ENCODE measurements at regions not wholly inside any gene's neighbourhood (a gene's known extent, or its start where the extent isn't known, plus 50 kb on each side); places are given as distances from the start of the nearest gene placed in this dataset.

DNA sequence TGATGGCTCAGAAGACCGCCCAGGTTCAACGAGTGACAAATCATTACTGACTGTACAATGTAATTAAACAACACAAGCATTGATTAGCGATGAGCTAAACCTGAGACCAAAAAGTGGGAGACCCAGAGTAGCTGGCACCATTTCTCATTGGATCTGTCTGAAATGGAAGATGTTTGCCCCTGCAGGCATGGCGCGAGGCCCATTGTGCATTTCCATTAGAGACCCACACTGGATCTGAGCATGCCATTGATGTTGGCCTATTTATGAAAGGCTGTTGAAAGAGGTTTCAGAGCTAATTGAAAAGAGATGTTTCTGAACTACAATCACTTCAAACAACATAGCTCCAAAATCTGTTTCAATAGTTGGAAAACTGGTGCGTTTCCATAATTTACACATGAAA lies 196.7 kb downstream of the TFAP2B start:
- H3K36me3 ChIP-seq (ENCODE audit: insufficient read depth, low read length): no peaks in the 10 kb centered on the region
- no peak overlapping the region for H3K27ac ChIP-seq

DNA sequence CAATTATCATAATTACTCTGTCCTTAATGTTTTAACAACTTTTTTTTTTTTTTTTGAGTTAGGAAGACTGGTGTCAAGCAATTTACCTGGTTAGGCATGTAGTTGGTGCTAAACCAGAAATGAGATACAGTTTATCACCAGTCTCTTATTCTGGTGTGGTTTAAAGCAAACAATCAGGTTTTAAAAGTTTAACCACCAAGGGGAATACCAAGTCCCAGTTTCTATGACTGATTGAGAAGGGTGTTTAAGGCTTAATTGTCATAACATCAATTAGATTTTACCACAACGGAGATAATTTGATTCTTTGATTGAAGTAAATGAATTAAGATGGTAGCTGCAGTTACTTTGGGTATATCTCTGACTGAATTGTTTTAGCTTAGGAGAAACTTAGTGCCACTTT lies 197.8 kb downstream of the TFAP2B start:
- TF ChIP-seq POLR2AphosphoS5 (IDR thresholded peaks at IDR 0.05; ENCODE audit: borderline replicate concordance, low read depth, low read length) (no peak), FOXP2 (optimal IDR thresholded peaks at IDR 0.05; ENCODE audit: control extremely low read depth, extremely low read length, insufficient read depth) (no peak), EZH2 (IDR thresholded peaks at IDR 0.05) (no peak)
- Histone ChIP-seq H3K9me3 (ENCODE audit: low read depth, low read length) (no peaks in the 10 kb centered on the region), H3K9ac (ENCODE audit: insufficient read length) (no peak overlapping the region), H3K27ac (no peak overlapping the region), H3K4me3 (no peak overlapping the region), H3K36me3 (ENCODE audit: insufficient read depth, low read length) (no peaks in the 10 kb centered on the region)
- DNase-seq (ENCODE audit: low read depth, low spot score): no peak

More for the DNA sequence above, 196.7 kb downstream of the TFAP2B start:
- no peaks in the 10 kb centered on the region for H3K9me3 ChIP-seq (ENCODE audit: low read depth, low read length)
- no peak overlapping the region for H3K9ac ChIP-seq (ENCODE audit: insufficient read length)
- no peak for DNase-seq (ENCODE audit: low read depth, low spot score)
- H3K4me3 ChIP-seq: no peak overlapping the region
- TF ChIP-seq FOXP2 (optimal IDR thresholded peaks at IDR 0.05; ENCODE audit: control extremely low read depth, extremely low read length, insufficient read depth) (no peak), EZH2 (IDR thresholded peaks at IDR 0.05) (no peak), POLR2AphosphoS5 (IDR thresholded peaks at IDR 0.05; ENCODE audit: borderline replicate concordance, low read depth, low read length) (no peak)

DNA sequence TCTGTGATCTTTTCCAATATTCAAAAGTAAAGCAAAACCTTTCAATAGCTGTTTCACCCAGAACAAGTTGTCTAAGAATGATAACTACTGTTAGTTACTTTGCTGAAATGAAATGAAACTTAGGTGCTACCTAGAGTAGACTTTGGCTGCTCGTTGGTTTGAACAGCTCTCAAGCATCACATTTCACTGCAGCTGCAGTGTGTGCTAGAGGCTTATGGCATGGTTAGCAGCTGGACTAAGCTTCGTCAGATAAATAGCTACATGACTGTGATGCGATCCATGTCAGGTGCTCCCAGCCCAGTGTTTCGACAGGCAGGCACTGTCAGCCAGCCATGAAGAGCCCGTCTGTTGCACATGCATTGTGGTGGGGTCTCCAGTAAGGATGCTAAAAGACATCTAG lies 201.1 kb downstream of the TFAP2B start:
- Histone ChIP-seq H3K4me3 (no peak overlapping the region), H3K36me3 (ENCODE audit: insufficient read depth, low read length) (no peaks in the 10 kb centered on the region), H3K27ac (no peak overlapping the region), H3K9ac (ENCODE audit: insufficient read length) (no peak overlapping the region), H3K9me3 (ENCODE audit: low read depth, low read length) (no peaks in the 10 kb centered on the region)
- no peak for TF ChIP-seq EZH2 (IDR thresholded peaks at IDR 0.05)
- no peak for TF ChIP-seq FOXP2 (optimal IDR thresholded peaks at IDR 0.05; ENCODE audit: control extremely low read depth, extremely low read length, insufficient read depth)
- no peak for TF ChIP-seq POLR2AphosphoS5 (IDR thresholded peaks at IDR 0.05; ENCODE audit: borderline replicate concordance, low read depth, low read length)
- no peak for DNase-seq (ENCODE audit: low read depth, low spot score)

DNA sequence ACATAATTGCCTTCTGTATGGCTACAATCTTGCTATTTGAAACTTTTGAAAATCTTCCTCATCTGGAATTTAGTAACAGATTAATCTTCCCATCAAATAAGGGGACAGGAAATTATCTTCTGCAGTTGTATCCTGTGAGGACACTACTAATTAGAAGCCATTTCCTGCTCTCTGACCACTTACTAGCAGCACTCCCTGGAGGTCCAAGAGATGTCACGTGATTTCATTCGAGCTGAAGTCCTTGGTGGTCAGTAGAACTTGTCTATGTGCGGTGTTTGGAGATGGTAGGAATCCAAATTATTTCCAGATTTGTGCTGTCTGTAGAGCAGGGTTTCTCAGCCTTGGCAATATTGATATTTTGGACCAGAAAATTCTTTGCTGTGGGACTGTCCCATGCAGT lies 202.5 kb downstream of the TFAP2B start:
- Histone ChIP-seq H3K27ac (0 out of 2 replicates have a peak overlapping the region, but pooled peaks have one; percentile 54), H3K9me3 (ENCODE audit: low read depth, low read length) (no peaks in the 10 kb centered on the region), H3K36me3 (ENCODE audit: insufficient read depth, low read length) (no peaks in the 10 kb centered on the region), H3K9ac (ENCODE audit: insufficient read length) (no peak overlapping the region), H3K4me3 (no peak overlapping the region)
- no peak for TF ChIP-seq EZH2 (IDR thresholded peaks at IDR 0.05)
- TF ChIP-seq POLR2AphosphoS5 (IDR thresholded peaks at IDR 0.05; ENCODE audit: borderline replicate concordance, low read depth, low read length): no peak
- TF ChIP-seq FOXP2 (optimal IDR thresholded peaks at IDR 0.05; ENCODE audit: control extremely low read depth, extremely low read length, insufficient read depth): no peak
- DNase-seq (ENCODE audit: low read depth, low spot score): peak; percentile 3

DNA sequence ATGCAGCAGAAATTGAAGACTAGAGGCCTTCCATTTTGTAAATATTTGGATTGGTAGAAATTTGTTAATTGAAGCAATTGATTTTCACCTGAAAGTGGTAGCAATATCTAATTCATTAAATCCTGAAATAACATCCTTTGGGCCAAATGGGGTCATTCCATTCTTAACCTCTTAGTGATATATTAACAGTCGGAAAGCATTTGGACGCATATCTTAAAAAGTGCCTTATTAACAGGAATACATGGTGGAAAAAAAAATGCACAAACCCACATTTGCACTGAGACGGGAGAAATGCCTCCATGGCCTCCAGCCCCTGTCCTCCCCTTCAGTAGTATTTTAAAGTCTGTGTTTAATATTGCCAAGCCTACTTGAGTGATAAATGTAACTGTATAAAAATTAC lies 205.5 kb downstream of the TFAP2B start:
- no peak for DNase-seq (ENCODE audit: low read depth, low spot score)
- Histone ChIP-seq H3K27ac (no peak overlapping the region), H3K36me3 (ENCODE audit: insufficient read depth, low read length) (no peaks in the 10 kb centered on the region), H3K9ac (ENCODE audit: insufficient read length) (no peak overlapping the region), H3K9me3 (ENCODE audit: low read depth, low read length) (no peaks in the 10 kb centered on the region), H3K4me3 (no peak overlapping the region)
- TF ChIP-seq POLR2AphosphoS5 (IDR thresholded peaks at IDR 0.05; ENCODE audit: borderline replicate concordance, low read depth, low read length) (no peak), FOXP2 (optimal IDR thresholded peaks at IDR 0.05; ENCODE audit: control extremely low read depth, extremely low read length, insufficient read depth) (no peak), EZH2 (IDR thresholded peaks at IDR 0.05) (no peak)

DNA sequence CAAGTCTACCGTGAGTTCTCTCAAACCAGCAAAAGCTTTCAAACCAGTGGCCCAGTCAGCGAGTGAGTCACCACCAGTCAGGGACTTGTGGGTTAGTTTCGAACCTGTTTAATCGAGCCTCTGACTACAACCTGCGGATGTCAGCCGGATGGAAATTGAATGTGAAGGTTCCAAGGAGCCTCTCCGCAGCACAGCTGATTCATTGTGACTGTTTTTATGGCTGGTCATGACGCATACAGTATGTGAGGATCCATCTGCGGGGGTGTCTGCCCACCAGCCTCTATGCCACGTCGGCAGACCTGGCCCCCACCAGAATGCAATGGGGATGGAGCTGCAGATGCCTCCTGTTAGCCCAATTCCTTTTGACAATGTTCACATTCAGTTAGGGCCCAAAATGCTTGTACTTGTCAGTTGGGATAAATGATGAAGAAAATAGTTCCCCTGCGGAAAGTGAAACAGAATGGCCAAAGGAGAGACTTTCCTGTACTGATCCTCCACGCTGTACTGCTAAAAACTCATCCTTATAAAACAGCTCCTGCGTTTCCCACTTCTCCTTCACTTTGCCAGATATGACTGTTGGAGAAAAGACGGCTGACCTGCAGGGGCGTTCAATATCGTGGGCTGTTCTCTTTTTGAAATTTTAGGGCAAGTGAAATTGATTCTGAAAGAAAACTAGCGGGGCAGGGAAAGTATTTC lies 206.6 kb downstream of the TFAP2B start:
- no peak for TF ChIP-seq FOXP2 (optimal IDR thresholded peaks at IDR 0.05; ENCODE audit: control extremely low read depth, extremely low read length, insufficient read depth)
- TF ChIP-seq POLR2AphosphoS5 (IDR thresholded peaks at IDR 0.05; ENCODE audit: borderline replicate concordance, low read depth, low read length): no peak
- no peak for TF ChIP-seq EZH2 (IDR thresholded peaks at IDR 0.05)

DNA sequence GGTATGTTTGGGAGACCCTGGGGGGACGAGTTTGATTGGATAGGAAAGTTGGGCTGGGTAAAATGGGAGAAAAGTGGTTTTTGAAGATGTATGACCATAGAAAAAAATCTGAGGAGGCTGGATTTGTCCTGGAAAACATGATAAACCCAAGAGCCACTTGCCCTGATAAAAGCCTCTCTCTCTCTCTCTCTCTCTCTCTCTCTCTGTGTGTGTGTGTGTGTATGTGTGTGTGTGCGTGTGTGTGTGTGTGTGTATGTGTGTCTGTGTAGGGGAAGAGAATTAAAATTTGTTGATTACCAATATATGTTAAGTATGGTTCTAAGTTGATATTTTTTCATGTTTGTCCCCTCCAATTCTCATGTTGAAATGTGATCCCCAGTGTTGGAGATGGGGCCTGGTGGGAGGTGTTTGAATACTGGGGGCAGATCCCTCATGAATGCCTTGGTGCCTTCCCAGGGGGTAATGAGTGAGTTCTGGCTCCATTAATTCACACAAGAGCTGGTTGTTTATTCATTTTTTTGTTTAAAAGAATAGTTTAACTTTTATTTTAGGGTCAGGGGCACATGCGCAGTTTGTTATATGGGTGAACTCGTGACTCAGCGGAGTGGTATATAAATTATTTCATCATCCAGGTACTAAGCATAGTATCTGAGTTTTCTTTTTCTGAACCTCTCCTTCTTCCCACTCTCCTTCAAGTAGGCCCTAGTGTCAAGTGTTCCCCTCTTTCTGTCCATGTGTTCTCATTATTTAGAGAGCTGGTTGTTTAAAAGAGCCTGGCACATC lies 208.8 kb downstream of the TFAP2B start:
- TF ChIP-seq FOXP2 (optimal IDR thresholded peaks at IDR 0.05; ENCODE audit: control extremely low read depth, extremely low read length, insufficient read depth) (no peak), EZH2 (IDR thresholded peaks at IDR 0.05) (no peak), POLR2AphosphoS5 (IDR thresholded peaks at IDR 0.05; ENCODE audit: borderline replicate concordance, low read depth, low read length) (no peak)
- H3K4me3 ChIP-seq: no peak overlapping the region
- no peak overlapping the region for H3K9ac ChIP-seq (ENCODE audit: insufficient read length)
- no peak overlapping the region for H3K27ac ChIP-seq
- H3K9me3 ChIP-seq (ENCODE audit: low read depth, low read length): no peaks in the 10 kb centered on the region
- DNase-seq (ENCODE audit: low read depth, low spot score): no peak
- H3K36me3 ChIP-seq (ENCODE audit: insufficient read depth, low read length): no peaks in the 10 kb centered on the region

More for the DNA sequence above, 206.6 kb downstream of the TFAP2B start:
- no peaks in the 10 kb centered on the region for H3K9me3 ChIP-seq (ENCODE audit: low read depth, low read length)
- H3K27ac ChIP-seq: no peak overlapping the region
- H3K9ac ChIP-seq (ENCODE audit: insufficient read length): no peak overlapping the region
- no peak for DNase-seq (ENCODE audit: low read depth, low spot score)
- no peaks in the 10 kb centered on the region for H3K36me3 ChIP-seq (ENCODE audit: insufficient read depth, low read length)
- H3K4me3 ChIP-seq: no peak overlapping the region

DNA sequence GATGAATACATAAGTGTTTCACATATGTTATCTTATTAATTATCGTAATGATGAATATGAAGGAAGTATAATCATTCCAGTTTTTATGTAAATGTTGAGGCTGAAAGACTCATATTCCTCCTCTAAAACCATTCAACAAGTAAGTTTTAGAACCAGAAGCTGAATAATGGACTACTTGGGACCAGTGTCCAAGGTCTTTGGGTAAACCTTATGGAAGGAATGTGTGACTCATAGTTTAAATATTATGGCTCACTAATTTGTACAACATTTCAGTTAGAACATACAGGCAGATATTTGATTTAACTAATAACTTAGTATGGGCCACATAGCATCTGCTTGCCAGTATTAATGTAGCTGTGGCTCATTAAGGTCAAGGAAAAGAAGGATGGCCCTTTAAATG lies 209.6 kb downstream of the TFAP2B start:
- no peaks in the 10 kb centered on the region for H3K36me3 ChIP-seq (ENCODE audit: insufficient read depth, low read length)
- H3K9ac ChIP-seq (ENCODE audit: insufficient read length): no peak overlapping the region
- no peak overlapping the region for H3K4me3 ChIP-seq
- DNase-seq (ENCODE audit: low read depth, low spot score): no peak
- H3K9me3 ChIP-seq (ENCODE audit: low read depth, low read length): no peaks in the 10 kb centered on the region
- no peak overlapping the region for H3K27ac ChIP-seq
- TF ChIP-seq POLR2AphosphoS5 (IDR thresholded peaks at IDR 0.05; ENCODE audit: borderline replicate concordance, low read depth, low read length) (no peak), EZH2 (IDR thresholded peaks at IDR 0.05) (no peak), FOXP2 (optimal IDR thresholded peaks at IDR 0.05; ENCODE audit: control extremely low read depth, extremely low read length, insufficient read depth) (no peak)
